T1000 (cell line): ENCODE measurements at regions not wholly inside any gene's neighbourhood (a gene's known extent, or its start where the extent isn't known, plus 50 kb on each side); places are given as distances from the start of the nearest gene placed in this dataset.
"Not testable (repeated sequence)": the region's sequence is repeated elsewhere in the genome, so short reads cannot be mapped to it uniquely, and the experiment has no call there.

Experiments
- DNase-seq: peaks from one replicate; lab custom pipeline; 2025; ENCODE audit warnings: mixed read lengths; lab: John Stamatoyannopoulos, UW

DNA sequence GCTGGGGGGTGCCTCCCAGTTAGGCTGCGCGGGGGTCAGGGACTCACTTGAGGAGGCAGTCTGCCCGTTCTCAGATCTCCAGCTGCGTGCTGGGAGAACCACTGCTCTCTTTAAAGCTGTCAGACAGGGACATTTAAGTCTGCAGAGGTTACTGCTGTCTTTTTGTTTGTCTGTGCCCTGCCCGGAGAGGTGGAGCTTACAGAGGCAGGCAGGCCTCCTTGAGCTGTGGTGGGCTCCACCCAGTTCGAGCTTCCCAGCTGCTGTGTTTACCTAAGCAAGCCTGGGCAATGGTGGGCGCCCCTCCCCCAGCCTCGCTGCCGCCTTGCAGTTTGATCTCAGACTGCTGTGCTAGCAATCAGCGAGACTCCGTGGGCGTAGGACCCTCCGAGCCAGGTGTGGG, 584.2 kb upstream of the SLC39A10 start:
- DNase-seq, result not testable (repeated sequence)

DNA sequence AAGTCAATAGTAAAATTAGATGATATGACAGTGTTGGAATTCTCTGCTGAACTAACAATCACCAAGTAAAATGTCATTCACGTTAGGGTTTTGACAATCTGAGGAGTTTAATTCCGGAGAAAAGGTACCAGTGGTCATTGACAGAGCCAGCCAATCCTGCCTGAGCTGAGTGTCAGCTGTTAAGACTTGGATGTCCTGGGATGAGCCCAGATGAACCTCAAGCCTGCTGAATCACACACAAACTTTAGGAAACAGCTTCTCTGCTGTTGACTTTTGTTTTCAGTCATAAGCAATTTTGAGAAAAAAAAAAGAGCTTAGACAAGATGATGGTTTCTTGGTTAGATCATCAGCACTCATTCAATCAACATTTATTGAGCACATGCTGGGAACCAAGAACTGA, 600.0 kb upstream of the SLC39A10 start:
- DNase-seq, result no peak

- DNase-seq, result no peak
Observed at GRCh38 chr2:195055996-195056395, 601.0 kb upstream of the SLC39A10 start.

DNA sequence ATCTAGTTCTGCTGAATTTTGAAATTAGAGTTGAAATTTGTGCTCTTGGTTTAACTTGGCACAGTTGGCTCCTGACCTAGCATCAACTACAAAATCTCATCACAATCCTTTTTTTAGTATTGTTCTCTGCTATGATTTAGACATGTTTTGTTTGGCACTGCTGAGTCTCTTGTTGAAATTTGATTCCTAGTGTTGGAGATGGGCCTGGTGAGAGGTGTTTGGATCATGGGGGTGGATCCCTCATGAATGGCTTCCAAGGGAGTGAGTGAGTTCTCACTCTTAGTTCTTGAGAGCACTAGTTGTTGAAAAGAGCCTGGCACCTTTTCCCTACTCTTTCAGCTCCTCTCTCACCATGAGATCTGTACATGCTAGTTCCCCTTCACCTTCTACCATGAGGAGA, 605.6 kb upstream of the SLC39A10 start:
- DNase-seq, result no peak

GRCh38 chr2:195049372-195050031, 607.5 kb upstream of the SLC39A10 start:
- DNase-seq, result no peak

- DNase-seq, result no peak
Observed at GRCh38 chr2:195047955-195048354, 609.1 kb upstream of the SLC39A10 start.

GRCh38 chr2:195044801-195045200, 612.2 kb upstream of the SLC39A10 start:
- DNase-seq, result no peak

GRCh38 chr2:195038153-195038552, 618.9 kb upstream of the SLC39A10 start:
- no peak for DNase-seq

GRCh38 chr2:195037045-195037444, 620.0 kb upstream of the SLC39A10 start:
- no peak for DNase-seq

DNA sequence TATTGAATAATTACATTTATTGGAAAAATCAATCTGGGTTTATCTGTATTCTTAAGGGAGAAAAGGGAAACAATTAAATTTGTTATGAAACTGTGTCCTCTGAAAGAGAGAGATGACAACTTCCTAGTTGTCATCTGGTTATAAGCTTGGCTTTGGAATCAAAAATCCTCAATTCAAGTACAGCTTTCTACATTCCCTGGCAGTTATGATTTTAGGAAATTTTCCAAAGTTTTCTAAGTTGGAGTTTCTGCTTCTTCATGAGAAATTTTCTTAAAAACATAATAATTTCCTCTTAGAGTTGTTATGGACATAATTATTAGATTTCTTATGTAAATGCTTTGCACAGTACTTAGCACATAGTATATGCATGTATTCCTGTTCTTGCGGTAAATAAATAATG, 625.6 kb upstream of the SLC39A10 start:
- DNase-seq, result no peak

GRCh38 chr2:195029804-195030654, 627.0 kb upstream of the SLC39A10 start:
- no peak for DNase-seq

DNA sequence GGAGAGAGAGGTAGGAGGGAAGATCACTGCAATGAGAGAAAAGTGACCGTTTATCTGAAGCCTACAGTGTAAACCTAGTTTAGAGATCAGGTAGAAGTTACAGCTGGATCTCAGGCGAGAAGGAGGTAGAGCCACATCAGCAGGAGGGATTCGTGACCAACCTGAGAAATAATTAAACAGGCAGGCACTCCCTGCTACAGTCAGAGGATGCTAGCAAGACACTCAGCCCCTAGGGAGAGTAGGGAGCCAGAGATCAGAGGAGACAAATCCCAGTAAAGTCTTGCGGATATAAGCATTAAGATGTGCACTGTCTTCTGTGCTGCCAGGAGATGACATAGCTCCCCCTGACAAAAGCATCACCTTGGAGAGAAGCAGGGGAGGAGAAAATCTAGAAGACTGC, 629.1 kb upstream of the SLC39A10 start:
- DNase-seq, result no peak

DNA sequence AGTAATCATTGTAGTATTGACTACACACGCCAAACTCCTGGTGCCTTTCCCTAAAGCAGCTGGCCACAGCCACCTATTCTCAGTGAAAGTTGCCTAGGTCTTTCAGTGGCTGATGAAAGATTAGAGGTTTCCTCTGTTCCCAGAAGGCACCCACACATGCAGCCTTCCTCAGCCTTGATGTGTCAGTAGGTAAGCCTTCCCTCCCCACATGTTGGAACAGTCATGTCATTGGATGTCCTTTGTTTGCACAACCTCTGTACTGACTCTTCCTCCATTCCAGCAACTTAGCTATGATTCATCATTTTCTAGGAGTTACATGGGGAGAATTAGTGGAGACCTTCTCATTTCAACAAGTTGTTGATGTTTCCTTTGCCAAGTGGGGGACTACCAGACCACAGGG, 630.8 kb upstream of the SLC39A10 start:
- no peak for DNase-seq

- DNase-seq, result no peak
Observed at GRCh38 chr2:195022508-195022830, 634.6 kb upstream of the SLC39A10 start.

- DNase-seq, result no peak
Observed at GRCh38 chr2:195021711-195022507, 635.1 kb upstream of the SLC39A10 start.

- DNase-seq, result no peak
Observed at GRCh38 chr2:195018462-195018861, 638.6 kb upstream of the SLC39A10 start.

- no peak for DNase-seq
Observed at GRCh38 chr2:195017890-195018289, 639.1 kb upstream of the SLC39A10 start.

- no peak for DNase-seq
Observed at GRCh38 chr2:195016841-195017240, 640.2 kb upstream of the SLC39A10 start.

DNA sequence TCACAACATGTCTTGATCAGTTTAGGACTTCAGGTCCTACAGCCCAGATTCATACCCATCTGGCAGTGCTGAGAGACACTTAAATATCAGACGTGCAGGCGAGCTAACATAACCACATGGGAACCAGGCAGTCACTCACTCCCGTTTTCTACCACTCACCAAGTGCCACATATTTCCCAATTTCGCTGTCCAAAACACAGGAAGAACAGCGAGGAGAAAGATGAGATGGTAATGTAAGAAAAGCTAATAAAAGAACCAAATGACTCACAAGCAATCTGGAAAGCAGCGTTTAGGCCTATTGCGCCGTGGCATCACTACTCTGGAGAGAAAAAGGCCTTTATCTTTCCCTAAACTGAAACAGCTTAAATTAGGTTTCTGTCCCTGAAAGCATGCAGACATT, 647.8 kb upstream of the SLC39A10 start:
- DNase-seq, result no peak

- no peak for DNase-seq
Observed at GRCh38 chr2:195006856-195007255, 650.2 kb upstream of the SLC39A10 start.

DNA sequence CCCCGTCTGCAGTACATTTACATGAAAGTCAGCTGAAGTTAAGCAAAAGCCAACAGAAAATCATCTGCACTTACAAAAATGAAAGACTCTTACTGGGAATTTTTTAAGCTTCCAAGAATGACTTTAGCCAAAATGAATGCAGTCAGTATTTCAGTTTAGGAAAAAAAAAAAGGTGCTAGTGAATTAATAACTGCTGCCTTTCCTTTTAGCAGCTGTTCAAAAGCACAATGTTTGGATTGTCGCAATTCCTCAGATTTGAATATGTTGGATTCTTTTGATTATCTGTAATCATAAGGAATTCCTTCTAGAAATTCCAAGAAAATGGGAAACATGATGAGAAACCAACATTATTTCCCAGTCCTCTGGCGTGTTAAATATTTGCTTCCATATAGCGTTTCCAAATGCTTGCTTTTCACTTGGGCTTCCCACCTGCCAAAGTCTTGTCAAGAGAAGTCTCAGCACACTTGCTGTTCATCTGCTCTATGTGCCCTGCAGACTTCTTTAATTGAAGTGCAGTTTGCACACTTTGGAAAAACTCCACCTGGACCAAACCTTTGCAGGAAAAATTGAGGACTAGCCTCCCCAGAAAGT, 653.0 kb upstream of the SLC39A10 start:
- no peak for DNase-seq

- DNase-seq, result no peak
Observed at GRCh38 chr2:195001924-195002323, 655.1 kb upstream of the SLC39A10 start.
